Stimulated activated CD8-positive, alpha-beta memory T cell treated with anti-CD3 and anti-CD28 coated beads, Interleukin-4, amount 100 ng/mL, for 48 hours (primary cell): ENCODE measurements at regions not wholly inside any gene's neighbourhood (a gene's known extent, or its start where the extent isn't known, plus 50 kb on each side); places are given as distances from the start of the nearest gene placed in this dataset.
"Not testable (repeated sequence)": the region's sequence is repeated elsewhere in the genome, so short reads cannot be mapped to it uniquely, and the experiment has no call there.

ENCODE experiments used
- DNase-seq: peaks from one replicate; pipeline ENCODE4 v3.0.0-alpha.2; 2020

- DNase-seq: no peak
Measured at GRCh38 chr14:43361751-43362150, 1145.3 kb downstream of the FSCB start.

GRCh38 chr14:43360239-43360638 lies 1146.8 kb downstream of the FSCB start:
- no peak for DNase-seq

GRCh38 chr14:43359317-43359716 lies 1147.8 kb downstream of the FSCB start:
- DNase-seq: no peak

GRCh38 chr14:43356979-43357545 lies 1150.0 kb downstream of the FSCB start:
- no peak for DNase-seq

GRCh38 chr14:43356382-43356781 lies 1150.7 kb downstream of the FSCB start:
- no peak for DNase-seq

- DNase-seq: no peak
Measured at GRCh38 chr14:43341921-43342320, 1165.2 kb downstream of the FSCB start.

GRCh38 chr14:43338713-43339112 lies 1168.4 kb downstream of the FSCB start:
- DNase-seq: no peak

- no peak for DNase-seq
Measured at GRCh38 chr14:43336351-43336750, 1170.7 kb downstream of the FSCB start.

GRCh38 chr14:43326501-43327407 lies 1180.3 kb downstream of the FSCB start:
- not testable (repeated sequence) for DNase-seq

- DNase-seq: no peak
Measured at GRCh38 chr14:43316427-43316826, 1190.7 kb downstream of the FSCB start.

GRCh38 chr14:43313719-43314118 lies 1193.4 kb downstream of the FSCB start:
- no peak for DNase-seq

- DNase-seq: no peak
Measured at GRCh38 chr14:43308421-43309110, 1198.5 kb downstream of the FSCB start.

- DNase-seq: no peak
Measured at GRCh38 chr14:43307836-43308235, 1199.2 kb downstream of the FSCB start.

GRCh38 chr14:43306053-43306452 lies 1201.0 kb downstream of the FSCB start:
- DNase-seq: no peak

GRCh38 chr14:43297794-43298193 lies 1209.3 kb downstream of the FSCB start:
- no peak for DNase-seq

GRCh38 chr14:43296061-43296460 lies 1211.0 kb downstream of the FSCB start:
- DNase-seq: not testable (repeated sequence)

- no peak for DNase-seq
Measured at GRCh38 chr14:43285575-43285974, 1221.5 kb downstream of the FSCB start.

GRCh38 chr14:43260056-43260455 lies 1247.0 kb downstream of the FSCB start:
- no peak for DNase-seq

GRCh38 chr14:43258396-43258795 lies 1248.7 kb downstream of the FSCB start:
- DNase-seq: no peak

- not testable (repeated sequence) for DNase-seq
Measured at GRCh38 chr14:43256996-43257395, 1250.1 kb downstream of the FSCB start.

GRCh38 chr14:43252866-43253265 lies 1254.2 kb downstream of the FSCB start:
- DNase-seq: no peak

GRCh38 chr14:43249591-43249990 lies 1257.5 kb downstream of the FSCB start:
- no peak for DNase-seq

- DNase-seq: no peak
Measured at GRCh38 chr14:43249116-43249515, 1258.0 kb downstream of the FSCB start.

- DNase-seq: no peak
Measured at GRCh38 chr14:43247877-43248276, 1259.2 kb downstream of the FSCB start.
